Esophagus muscularis mucosa (tissue), 3 donors: ENCODE measurements at regions not wholly inside any gene's neighbourhood (a gene's known extent, or its start where the extent isn't known, plus 50 kb on each side); places are given as distances from the start of the nearest gene placed in this dataset.

ENCODE experiments used
- EP300 ChIP-seq: sonication (generic); formaldehyde crosslinking; IDR thresholded peaks from one replicate; pipeline ENCODE4 v1.6.1; 2017; ENCODE audit warnings: antibody characterized with exemption
- POLR2AphosphoS5 ChIP-seq, 2 donors: sonication (generic); formaldehyde crosslinking; IDR thresholded peaks; one replicate each; pipeline ENCODE4 v1.6.1; 2017; ENCODE audit warnings: antibody characterized with exemption in 2 of 2

DNA sequence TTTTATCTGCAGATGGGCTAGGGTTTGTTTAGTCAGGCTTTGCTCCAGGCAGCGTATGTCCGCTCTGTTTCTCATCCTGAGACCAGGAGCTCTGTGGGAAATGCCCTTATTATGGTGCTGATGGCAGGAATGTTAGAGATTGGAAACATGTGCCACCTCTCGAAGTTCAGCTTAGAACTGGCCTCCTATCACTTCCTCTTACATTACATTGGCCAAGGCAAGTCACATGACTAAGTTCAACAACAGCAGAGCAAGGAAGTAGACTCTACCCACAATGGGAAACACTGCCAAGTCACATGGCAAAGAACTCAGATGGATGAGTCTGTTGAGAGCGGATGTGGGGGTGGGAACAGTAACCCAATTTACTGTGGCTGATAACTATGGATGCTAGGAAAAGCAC, 161.9 kb upstream of the WSCD2 start:
- TF ChIP-seq POLR2AphosphoS5 (IDR thresholded peaks at IDR 0.05) (no peak), EP300 (no peak)
